Thyroid gland (tissue), 4 donors: ENCODE measurements at regions not wholly inside any gene's neighbourhood (a gene's known extent, or its start where the extent isn't known, plus 50 kb on each side); places are given as distances from the start of the nearest gene placed in this dataset.

Experiments used
- DNase-seq, 2 donors: peaks; one replicate each; pipeline ENCODE4 v3.0.0-alpha.2; 2019
- H3K27ac ChIP-seq, 3 donors: fragments of 200-600 bp; sonication (generic); 1 replicate in 2 of 3; 2 replicates in 1 of 3; pipeline ENCODE4 v1.5.1; 2016 to 2019; ENCODE audit warnings: mild to moderate bottlenecking in 1 of 3, moderate library complexity in 1 of 3
- H3K27me3 ChIP-seq: fragments of 200-600 bp; sonication (generic); one replicate; pipeline ENCODE4 v1.5.1; 2019
- H3K36me3 ChIP-seq, 2 donors: fragments of 200-600 bp; sonication (generic); one replicate each; pipeline ENCODE4 v1.5.1; 2016 to 2019
- H3K4me1 ChIP-seq, 2 donors: fragments of 200-600 bp; sonication (generic); one replicate each; pipeline ENCODE4 v1.5.1; 2017 to 2019
- H3K4me3 ChIP-seq, 3 donors: fragments of 200-600 bp; sonication (generic); replicated peaks in 1 of 3; 1 replicate in 2 of 3; 2 replicates in 1 of 3; pipeline ENCODE4 v1.5.1; 2016; ENCODE audit warnings: mild to moderate bottlenecking in 1 of 3
- H3K9me3 ChIP-seq: fragments of 200-600 bp; sonication (generic); one replicate; pipeline ENCODE4 v1.5.1; 2017
- CTCF ChIP-seq, 6 experiments: fragments of 200-600 bp in 3 of 6; fragments of 450-650 bp in 3 of 6; sonication (generic) in 3 of 6; IDR thresholded peaks; one replicate each; pipeline ENCODE4 v1.5.1; 2016 to 2019; ENCODE audit warnings: antibody characterized with exemption in 6 of 6, mild to moderate bottlenecking in 2 of 6, inconsistent platforms in 1 of 6, moderate library complexity in 1 of 6
- POLR2A ChIP-seq, 2 donors: fragments of 450-650 bp; IDR thresholded peaks; one replicate each; pipeline ENCODE4 v1.6.1; 2017; ENCODE audit warnings: antibody characterized with exemption in 2 of 2, mild to moderate bottlenecking in 2 of 2, moderate library complexity in 1 of 2
- WGBS, 2 donors: methylation state at CpG; one replicate each; pipeline ENCODE4 v1.1.5; 2017; 5-methylcytosine and 5-hydroxymethylcytosine counted together
- intact Hi-C: fragments of 100-400 bp; cut with DNase I; formaldehyde crosslinking; loops from one replicate; pipeline ENCODE4 v1.15.1; 2023

GRCh38 chr1:86271046-86271445, 114.5 kb upstream of the COL24A1 start:
- DNase-seq, result no peak
- intact Hi-C loops, result no loop called here
- Histone ChIP-seq H3K4me3 (no peak overlapping the region), H3K4me1 (no peaks in the 10 kb centered on the region), H3K27ac (no peak overlapping the region), H3K36me3 (no peaks in the 10 kb centered on the region), H3K9me3 (no peaks in the 10 kb centered on the region), H3K27me3 (no peaks in the 10 kb centered on the region)
- 43 to 45% methylated on average over 2 of the region's 2 CpGs for WGBS, 2 donors
- TF ChIP-seq POLR2A (IDR thresholded peaks at IDR 0.05) (no peak), CTCF (IDR thresholded peaks at IDR 0.05) (no peak)

- no peaks in the 10 kb centered on the region for H3K27me3 ChIP-seq
- no peak for TF ChIP-seq POLR2A (IDR thresholded peaks at IDR 0.05)
- TF ChIP-seq CTCF (IDR thresholded peaks at IDR 0.05), result no peak
- H3K27ac ChIP-seq, result no peak overlapping the region
- no peak overlapping the region for H3K4me3 ChIP-seq
- no peaks in the 10 kb centered on the region for H3K36me3 ChIP-seq
- no peaks in the 10 kb centered on the region for H3K4me1 ChIP-seq
- WGBS, 2 donors, result 85 to 87% methylated on average over 5 of the region's 5 CpGs
- DNase-seq, result no peak
- intact Hi-C loops, result no loop called here
- no peaks in the 10 kb centered on the region for H3K9me3 ChIP-seq
These were observed 106.5 kb upstream of the COL24A1 start for GRCh38 chr1:86263101-86263500.

- TF ChIP-seq CTCF (IDR thresholded peaks at IDR 0.05), result no peak
- TF ChIP-seq POLR2A (IDR thresholded peaks at IDR 0.05), result no peak
- intact Hi-C loops, result no loop called here
- H3K9me3 ChIP-seq, result no peaks in the 10 kb centered on the region
- DNase-seq, result no peak
- no peaks in the 10 kb centered on the region for H3K27me3 ChIP-seq
- no peak overlapping the region for H3K4me3 ChIP-seq
- no peaks in the 10 kb centered on the region for H3K36me3 ChIP-seq
- no peaks in the 10 kb centered on the region for H3K4me1 ChIP-seq
- no peak overlapping the region for H3K27ac ChIP-seq
These were observed 103.9 kb upstream of the COL24A1 start for GRCh38 chr1:86260476-86260875.

- Histone ChIP-seq H3K36me3 (no peaks in the 10 kb centered on the region), H3K27me3 (no peaks in the 10 kb centered on the region), H3K4me1 (no peaks in the 10 kb centered on the region), H3K4me3 (no peak overlapping the region), H3K27ac (no peak overlapping the region), H3K9me3 (no peaks in the 10 kb centered on the region)
- intact Hi-C loops, result no loop called here
- TF ChIP-seq CTCF (IDR thresholded peaks at IDR 0.05) (no peak), POLR2A (IDR thresholded peaks at IDR 0.05) (no peak)
- no peak for DNase-seq
- whole genome bisulfite sequencing, 2 donors, result 82 to 96% methylated on average over 1 of the region's 1 CpG
These were observed 102.8 kb upstream of the COL24A1 start for GRCh38 chr1:86259390-86259789.

- Histone ChIP-seq H3K4me3 (no peak overlapping the region), H3K27ac (no peak overlapping the region), H3K4me1 (no peaks in the 10 kb centered on the region), H3K9me3 (no peaks in the 10 kb centered on the region), H3K27me3 (no peaks in the 10 kb centered on the region), H3K36me3 (no peaks in the 10 kb centered on the region)
- 67 to 84% methylated on average over 1 of the region's 1 CpG for whole genome bisulfite sequencing, 2 donors
- DNase-seq, result no peak
- intact Hi-C loops, result no loop called here
- no peak for TF ChIP-seq CTCF (IDR thresholded peaks at IDR 0.05)
- TF ChIP-seq POLR2A (IDR thresholded peaks at IDR 0.05), result no peak
These were observed 101.5 kb upstream of the COL24A1 start for GRCh38 chr1:86258101-86258500.
